ENCODE measurements at regions not wholly inside any gene's neighbourhood (a gene's known extent, or its start where the extent isn't known, plus 50 kb on each side); places are given as distances from the start of the nearest gene placed in this dataset.
"Not testable (repeated sequence)": the region's sequence is repeated elsewhere in the genome, so short reads cannot be mapped to it uniquely, and the experiment has no call there.

DNA sequence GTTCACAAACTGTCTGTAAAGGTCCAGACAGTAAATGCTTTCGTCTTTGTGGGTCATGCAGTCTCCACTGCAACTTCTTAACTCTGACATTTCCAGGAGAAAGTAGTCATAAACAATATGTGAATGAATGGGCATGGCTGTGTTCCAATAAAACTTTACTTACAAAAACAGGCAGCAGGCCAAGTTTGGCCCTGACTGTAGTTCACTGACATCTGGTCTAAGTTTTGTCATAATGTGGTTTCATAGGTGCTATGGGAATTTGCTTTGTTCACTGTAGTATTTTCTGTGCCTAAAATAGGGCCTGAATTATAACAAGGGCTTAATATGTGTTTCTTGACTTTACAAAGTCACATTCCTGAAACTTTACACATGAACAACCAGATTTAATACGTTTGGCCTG lies 186.0 kb upstream of the KBTBD8 start:
- DNase-seq, result no peak

DNA sequence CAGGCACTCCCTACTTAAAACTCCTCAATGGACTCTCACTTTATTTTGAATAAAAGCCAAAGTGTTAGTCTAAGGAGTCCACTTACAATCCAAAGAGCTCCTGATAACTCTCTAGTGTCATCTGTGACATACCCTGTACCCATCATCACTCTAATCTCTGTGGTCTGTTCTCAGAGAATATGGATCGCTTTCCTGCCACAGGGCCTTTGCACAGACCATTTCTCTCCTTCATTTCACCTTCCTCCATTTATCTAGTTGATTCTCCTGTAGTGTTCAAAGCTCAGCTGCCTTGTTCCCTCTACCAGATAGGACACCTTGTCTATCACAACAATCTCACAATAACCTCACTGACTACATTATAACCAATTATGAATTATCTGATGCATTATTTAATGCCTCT lies 185.4 kb upstream of the KBTBD8 start:
- no peak for DNase-seq

DNA sequence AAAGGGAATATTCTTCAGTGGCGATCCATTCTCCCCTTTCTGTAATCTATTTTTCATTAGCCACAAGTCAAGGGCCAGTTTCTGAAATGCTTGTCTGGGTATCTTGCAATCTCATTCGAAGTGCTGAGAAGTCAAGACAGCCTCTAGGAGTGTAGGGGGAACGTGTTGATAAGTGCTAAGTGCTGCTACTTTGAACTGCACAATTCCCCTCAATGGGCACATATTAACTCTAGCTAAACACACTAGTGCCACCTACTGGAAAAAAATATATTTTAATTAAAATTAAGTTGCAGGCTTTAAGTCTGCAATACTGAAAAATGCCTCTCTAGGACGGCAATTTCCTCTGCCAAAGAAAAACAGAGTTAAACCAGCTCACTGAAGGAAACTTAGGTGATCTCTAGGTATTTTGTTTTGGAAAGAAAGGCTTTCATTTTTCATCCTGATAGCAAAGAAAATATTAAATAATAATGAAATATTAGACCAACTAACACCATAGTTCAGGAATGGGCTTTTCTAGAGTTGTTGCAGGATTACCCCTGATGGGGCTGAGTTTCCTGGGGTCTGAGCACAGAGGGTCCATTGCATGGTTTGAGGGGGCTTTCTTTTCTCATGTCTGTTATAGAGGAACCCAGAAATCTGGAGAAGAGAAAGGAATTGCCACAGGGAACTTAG lies 181.9 kb upstream of the KBTBD8 start:
- no peak for DNase-seq

DNA sequence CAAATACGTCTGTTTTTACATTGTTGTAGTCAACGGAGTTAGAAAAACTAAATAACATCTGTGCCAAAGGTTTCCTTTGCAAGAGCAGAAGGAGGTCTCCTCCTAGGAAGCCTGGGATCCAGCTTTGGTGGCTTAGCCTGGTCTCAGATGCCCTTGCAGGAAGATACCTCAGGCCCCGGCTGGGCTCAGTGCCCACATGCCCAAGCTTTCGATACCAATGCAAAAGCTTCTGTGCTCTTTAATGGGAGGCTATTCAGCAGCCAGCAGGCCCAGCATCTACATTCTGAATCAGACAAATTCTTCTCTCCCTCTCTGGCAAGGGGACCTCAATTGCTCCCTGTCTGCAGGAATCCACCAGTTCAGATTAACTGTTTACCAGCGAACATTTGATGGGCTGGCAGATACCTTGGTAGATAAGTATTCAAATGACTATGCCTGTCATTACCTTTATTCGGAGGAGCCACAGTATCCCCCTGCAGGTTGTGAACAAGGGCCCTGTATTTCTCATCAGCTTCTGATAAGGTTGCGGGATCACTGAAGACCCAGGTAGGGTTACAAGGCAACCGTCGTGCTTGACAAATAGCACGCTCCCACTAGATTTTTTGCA lies 180.1 kb upstream of the KBTBD8 start:
- DNase-seq, result no peak

DNA sequence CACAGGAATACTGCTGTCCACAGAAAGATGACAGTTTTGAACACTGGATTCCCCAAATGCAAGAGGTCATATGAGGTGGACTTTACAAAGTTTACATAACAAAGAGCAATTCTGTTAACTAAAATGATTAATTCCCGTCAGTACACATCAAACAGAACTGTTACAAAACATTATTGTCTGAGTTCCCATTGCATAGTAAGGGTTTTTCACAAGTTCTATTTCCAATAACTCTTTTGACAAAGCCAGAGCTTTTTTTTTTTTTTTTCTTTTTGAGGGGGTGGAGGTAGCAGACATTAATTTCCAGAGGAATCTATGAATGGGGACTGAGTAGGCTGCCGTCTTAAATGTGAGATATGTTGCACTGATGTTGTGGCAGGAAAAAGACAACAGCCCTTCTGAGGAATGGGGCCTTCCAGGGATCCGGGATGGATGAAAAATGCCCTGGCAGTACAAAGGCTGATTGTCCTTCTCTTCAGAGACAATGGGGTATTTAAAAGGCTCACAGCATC lies 178.1 kb upstream of the KBTBD8 start:
- DNase-seq, result no peak

DNA sequence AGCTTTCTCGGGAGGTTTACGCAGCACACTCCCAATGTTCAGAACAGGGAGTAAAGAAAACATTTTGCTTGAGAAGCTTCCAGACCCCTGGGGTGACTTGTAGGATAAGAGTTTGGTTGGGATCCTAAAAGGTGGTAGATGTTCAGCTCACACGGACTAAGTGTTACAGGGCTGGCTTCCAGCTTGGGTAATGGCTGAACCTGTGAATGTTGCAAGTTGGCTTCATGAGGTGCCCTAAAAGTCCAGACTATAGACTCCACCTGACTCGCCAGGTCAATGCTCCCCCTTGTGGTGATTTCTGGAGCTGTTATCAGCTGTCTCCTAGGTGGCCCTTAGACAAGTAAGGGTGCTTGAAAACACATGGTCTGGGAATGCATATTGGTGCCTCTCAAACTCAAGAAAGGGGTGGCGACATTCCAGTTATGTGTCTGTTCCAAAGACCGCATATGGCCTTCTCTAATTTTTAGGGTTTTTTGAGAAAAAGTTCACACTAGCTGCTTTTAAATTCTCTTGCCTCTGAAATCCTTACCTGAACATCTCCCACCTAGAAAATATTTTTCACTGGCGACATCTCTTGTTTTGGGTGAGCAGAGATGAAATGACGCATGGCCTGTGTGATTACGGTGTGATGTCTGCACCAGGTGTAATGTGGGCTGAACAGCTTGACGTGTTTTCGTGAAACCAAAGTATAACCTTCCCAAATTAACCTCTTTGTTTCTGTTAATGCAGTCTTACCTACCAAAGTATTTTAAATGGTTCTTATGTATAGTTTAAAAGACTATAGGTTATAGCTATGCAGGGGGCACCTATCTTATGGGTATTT lies 175.7 kb upstream of the KBTBD8 start:
- peak; percentile 39 for DNase-seq

DNA sequence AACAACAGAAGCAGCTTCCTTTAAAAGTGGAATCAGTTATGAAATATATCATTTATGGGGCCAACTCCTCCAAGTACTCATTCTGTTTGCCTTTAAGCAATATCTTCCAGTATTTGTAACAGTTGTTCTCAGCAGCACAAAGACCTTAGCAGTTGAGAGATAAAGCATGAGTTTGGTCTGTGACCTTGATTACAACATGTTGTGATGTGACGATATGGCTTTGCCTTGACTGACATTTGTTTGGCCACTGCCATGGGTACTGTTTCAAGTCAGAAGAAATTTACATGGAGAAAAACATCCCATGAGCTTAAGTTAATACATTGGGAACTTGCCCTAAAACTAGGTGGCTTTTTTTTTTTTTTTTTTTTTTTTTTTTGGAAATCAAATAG lies 175.1 kb upstream of the KBTBD8 start:
- DNase-seq, result no peak

DNA sequence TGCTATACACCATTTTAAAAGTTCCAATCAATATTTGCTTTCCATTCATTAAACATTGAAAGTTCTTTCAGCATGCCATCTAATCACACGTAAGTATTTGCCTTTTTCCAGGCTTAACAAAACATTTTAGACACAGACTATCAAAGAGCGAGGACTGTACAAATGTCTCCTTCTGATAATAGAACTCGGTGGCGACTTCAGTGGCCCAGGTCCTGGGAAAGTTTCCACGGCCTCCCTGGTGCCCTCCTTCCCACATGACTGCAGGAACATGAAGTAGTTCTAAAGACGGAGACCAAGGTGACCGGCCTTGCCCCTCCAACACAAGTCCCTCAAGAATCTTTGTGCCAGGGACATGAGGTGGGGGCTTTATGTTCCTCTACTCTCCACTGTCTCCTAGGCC lies 174.6 kb upstream of the KBTBD8 start:
- DNase-seq, result no peak

DNA sequence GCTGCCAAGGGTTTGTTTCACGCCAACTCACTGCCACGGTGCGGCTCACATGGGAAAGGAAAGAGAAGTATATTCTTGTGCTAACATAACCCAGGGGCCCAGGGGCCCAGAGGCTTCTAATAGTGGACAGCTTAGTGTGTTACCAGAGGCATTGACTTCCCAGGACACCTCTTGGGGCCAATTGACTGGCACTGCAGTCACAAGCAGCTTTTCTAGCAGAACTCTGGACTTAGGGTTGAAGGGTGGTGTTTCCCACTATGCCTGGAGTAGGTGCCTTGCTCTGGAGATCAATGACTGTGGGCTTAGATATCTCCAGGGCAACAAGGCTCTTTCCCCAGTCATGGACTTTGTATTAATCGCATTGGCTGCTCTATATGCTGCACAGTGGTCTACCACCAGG lies 172.7 kb upstream of the KBTBD8 start:
- DNase-seq, result no peak

DNA sequence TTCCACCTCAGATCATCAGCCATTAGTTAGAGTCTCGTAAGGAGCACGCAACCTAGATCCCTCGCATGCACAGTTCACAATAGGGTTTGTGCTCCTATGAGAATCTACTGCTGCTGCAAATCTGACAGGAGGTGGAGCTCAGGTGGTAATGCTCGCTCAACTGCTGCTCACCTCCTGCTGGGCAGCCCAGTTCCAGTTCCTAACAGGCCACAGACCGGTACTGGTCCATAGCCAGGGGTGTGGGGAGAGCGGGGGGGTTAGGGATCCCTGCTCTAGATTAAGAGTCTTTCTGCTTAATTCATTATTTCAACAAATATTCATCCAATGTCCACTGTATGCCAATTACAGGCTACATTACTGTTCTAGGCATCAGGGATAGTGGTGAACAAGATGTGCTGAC lies 170.4 kb upstream of the KBTBD8 start:
- DNase-seq, result no peak

DNA sequence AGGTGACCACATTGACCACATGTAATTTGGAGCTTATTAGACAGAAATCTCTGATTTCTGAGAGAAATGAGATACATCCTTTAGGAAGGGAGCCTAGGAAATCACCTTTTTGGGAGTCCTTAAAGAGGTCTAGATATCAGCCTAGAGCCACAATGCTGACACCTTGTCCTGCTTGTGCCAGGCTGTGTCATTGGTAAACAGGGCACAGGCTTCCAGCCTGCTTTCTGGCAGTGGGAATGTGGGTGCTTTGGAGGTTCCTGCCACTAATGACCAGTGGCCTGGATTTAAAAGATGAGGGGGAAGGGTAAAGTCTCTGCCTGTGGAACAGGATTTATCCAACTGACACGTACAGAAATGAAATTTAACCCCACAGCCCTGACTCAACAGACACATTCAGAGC lies 169.8 kb upstream of the KBTBD8 start:
- no peak for DNase-seq

DNA sequence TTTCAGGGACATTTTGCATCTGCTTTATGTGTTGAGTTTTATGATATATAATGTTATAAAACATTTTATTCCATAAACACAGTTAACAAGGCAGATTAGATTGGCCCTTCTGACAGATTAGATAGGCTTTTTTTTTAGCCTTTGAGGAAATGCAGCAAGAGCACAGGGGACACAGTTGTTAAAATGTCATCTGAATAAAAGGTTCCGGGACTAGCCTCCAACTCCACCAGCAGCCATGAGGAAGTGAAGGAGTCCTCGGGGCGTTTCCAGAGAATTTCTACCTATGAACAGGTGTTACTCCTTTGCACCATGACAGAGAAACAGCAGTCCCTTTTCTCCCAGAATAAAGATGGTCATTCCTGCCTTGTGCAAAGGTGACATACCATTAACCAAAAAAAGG lies 167.8 kb upstream of the KBTBD8 start:
- no peak for DNase-seq

DNA sequence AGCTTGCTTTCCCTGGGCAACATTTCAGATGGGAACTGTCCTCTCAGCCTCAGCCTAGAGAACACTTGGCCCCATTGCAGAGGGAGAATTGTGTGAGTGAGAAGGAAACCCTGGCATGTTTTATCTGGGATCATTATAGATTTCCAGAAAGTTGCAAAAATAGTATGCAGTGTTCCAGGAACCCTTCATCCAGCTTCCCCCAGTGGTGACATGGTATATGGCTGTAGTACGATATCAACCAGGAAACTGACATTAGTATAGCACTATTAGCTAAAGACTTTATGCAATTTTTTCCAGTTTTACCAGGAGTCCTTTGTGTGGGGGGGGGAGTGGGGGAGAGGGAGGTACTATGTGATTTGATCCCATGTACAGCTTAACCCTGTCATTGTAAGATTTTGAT lies 166.2 kb upstream of the KBTBD8 start:
- no peak for DNase-seq

DNA sequence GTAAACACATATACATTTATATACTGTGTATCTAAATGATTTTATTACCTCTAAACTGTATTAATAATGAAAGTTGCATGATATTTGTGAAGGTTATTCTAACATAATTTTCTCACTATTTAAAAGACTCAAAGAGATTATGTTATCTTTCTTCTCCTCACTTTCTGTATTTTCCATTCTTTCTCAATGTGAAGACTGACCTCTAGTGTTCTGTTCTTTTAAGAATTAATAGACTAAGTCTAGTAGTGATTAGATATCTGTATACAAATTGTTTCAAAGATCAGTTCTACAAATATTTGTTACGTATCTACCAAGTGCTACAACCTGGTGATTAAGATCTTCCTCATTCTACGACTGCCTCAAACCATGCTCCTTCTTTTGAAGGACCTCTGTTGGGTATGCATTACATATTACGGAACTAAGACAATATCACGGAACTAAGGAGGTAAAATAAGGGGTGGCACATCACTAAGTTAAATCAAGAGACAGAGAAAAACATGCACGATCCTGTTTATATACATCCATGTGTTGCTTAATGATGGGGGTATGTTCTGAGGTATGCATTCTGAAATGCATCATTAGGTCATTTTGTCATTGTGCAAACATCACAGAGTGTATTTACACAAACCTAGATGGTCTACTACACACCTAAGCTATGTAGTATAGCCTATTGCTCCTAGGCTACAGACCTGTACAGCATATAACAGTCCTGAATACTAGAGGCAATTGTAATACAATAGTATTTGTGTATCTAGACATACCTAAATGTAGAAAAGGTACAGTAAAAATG lies 161.5 kb upstream of the KBTBD8 start:
- no peak for DNase-seq

DNA sequence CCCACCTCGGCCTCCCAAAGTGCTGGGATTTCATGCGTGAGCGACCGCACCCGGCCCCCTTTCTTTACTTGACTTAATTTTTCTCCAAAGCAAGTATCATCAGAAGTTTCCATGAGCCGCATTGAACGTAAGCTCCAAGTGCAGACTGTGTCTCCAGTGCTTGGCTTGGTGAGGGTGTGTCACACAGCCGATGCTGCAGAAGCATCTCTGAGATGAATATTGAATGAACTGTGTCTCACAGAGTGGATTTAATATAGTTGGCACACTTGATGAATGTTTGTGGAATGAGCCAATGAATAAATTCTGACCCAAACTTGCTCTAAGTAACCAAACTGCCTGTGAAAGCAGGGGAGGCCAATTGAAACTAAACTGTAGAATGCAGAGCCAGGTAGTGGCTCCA lies 159.4 kb upstream of the KBTBD8 start:
- DNase-seq, result no peak

DNA sequence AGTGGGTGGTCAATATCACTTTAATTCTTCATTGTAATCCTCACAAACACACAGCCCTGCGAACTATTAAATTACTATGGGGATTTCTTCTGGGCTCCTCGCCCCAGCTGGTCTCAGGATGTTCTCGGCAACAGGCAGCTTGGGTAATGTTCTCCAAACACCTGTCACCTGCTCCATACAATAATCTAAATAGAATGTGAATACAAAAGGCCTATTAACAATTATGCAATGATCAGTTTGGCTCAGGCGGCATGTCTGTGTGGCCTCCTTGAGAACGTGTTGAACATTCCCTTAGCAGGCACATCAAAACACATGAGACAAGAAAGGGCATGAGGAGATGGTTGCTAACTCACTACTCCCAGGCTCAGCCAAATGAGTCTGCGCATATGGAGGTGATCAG lies 158.6 kb upstream of the KBTBD8 start:
- DNase-seq, result no peak

DNA sequence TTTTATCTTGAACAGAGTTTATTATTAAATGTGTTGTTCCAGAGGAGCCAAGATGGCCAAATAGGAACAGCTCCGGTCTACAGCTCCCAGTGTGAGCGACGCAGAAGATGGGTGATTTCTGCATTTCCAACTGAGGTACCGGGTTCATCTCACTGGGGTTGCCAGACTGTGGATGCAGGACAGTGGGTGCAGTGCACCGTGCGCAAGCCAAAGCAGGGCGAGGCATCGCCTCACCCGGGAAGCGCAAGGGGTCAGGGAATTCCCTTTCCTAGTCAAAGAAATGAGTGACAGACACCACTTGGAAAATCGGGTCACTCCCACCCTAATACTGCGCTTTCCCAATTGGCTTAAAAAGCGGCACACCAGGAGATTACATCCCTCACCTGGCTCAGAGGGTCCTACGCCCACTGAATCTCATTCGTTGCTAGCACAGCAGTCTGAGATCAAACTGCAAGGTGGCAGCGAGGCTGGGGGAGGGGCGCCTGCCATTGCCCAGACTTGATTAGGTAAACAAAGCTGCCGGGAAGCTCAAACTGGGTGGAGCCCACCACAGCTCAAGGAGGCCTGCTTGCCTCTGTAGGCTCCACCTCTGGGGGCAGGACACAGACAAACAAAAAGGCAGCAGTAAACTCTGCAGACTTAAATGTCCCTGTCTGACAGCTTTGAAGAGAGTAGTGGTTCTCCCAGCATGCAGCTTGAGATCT lies 155.2 kb upstream of the KBTBD8 start:
- DNase-seq, result not testable (repeated sequence)

DNA sequence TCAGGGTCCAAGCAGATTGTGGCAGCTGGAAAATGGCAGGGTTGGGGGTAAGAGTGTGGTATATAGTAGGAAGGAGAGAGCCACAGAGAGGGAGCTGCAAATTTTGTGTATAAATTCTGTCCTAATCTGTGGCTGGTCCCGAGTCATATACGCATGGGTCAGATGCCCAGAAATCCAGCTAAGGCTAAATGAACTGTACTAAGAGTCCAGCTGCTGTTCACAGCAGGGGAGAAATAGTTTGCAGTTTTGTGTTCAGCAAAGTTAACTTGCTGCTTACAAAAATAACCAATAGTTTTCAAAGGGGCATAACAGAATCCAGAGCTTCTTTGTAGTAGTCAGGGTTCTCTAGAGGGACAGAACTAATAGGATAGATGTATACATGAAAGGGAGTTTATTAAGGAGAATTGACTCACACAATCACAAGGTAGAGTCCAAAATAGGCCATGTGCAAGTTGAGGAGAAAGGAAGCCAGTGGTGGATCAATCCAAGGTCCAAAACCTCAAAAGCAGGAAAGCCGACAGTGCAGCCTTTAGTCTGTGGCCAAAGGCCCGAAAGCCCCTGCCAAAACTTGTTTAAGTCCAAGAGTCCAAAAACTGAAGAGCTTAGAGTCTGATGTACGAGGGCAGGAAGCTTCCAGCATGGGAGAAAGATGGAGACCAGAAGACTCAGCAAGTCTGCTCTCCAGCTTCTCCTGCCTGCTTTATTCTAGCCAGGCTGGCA lies 146.1 kb upstream of the KBTBD8 start:
- no peak for DNase-seq

DNA sequence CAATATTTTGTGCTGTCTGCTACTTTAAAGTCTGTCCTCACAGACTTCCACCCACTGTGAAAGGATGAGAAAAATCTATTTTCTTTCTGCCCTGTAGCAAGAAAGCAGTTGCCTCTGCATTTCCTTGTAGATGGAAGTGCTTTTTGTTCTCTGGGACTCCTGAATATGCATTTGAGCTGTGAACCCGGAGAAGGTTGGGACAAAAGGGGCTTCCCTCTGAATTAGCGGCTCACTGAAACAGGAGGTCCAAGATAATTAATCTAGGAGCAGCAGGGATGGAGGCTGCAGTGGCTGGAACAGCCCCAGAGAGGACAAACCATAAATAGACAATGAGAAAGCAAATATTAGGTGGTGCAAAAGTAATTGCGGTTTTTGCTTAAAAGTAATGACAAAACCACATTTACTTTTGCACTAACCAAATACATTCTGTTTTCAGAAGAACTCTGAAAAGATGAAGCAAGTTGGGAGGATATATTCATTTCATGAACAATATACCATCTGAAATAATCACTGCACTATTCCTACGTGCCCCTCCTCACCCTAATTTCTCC lies 143.4 kb upstream of the KBTBD8 start:
- DNase-seq, result no peak

DNA sequence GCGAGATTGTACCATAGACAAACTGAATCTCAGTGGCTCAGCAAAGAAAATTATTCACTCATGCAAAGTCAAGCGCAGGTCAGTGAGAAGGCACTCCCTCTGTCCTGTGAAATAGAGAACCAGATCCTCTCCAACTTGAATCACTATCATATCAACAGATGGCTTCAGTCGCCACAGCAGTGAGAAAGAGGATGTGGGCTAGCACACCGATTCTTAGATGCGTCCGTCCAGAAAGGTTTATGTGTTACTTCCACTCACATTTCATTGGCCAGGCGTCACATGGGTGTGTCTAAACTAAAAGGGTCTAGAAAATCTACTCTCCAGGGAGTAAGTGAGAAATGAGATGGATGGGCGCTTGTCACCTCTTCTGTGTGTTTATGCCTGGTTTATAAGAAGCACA lies 141.6 kb upstream of the KBTBD8 start:
- no peak for DNase-seq

DNA sequence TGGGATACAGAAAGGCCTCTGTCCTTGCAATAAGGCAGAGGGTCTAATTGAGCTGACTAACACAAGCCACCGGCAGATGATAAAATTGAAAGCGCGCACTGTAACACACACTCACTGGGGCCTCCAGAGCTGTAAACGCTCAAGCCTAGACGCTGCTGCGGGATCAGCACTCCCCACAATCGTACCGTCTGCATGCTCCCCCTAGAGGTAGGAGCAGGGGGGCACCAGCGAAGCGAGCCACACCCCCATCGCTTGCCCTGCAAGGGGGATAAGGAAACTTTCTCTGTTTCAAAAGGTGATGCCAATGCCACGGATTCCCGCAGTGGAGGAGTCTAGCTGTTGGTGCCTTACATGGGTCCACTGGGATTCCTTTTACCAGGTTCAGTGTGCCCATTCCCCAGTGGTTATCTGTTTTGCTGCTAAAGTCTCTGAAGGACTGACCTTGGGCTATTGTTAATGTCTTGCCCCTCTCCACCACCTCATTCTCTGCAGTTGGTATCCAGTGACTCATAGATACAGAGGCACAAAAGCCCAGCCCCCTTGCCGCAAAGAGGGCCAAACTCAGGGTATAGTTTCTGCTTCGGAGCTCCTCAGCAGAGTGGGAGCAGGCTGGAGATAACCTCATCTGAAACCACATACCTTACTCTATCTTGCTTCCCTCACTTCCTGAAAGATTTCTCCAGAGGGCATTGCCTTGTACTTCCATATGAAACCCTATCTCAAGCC lies 139.3 kb upstream of the KBTBD8 start:
- DNase-seq, result no peak

Measured in 8988T (cell line).